NB4 (cell line): ENCODE measurements at regions not wholly inside any gene's neighbourhood (a gene's known extent, or its start where the extent isn't known, plus 50 kb on each side); places are given as distances from the start of the nearest gene placed in this dataset.

ENCODE experiments used
- DNase-seq: peaks from one replicate; pipeline ENCODE4 v3.0.0; 2010; ENCODE audit warnings: low read depth
- H3K4me3 ChIP-seq: one replicate; pipeline ENCODE4 v1.5.1; 2011; ENCODE audit warnings: mild to moderate bottlenecking, low read depth, low read length, moderate library complexity
- CTCF ChIP-seq: IDR thresholded peaks from one replicate; pipeline ENCODE4 v1.5.1; 2012; ENCODE audit warnings: low read depth, low read length
- MAX ChIP-seq: IDR thresholded peaks from 2 replicates; pipeline ENCODE4 v1.6.1; 2011; ENCODE audit warnings: low read depth, low read length
- MYC ChIP-seq: IDR thresholded peaks from 2 replicates; pipeline ENCODE4 v1.6.1; 2011; ENCODE audit warnings: low read depth, low read length
- POLR2A ChIP-seq: IDR thresholded peaks from 2 replicates; pipeline ENCODE4 v1.6.1; 2011; ENCODE audit warnings: mild to moderate bottlenecking; ENCODE audit not compliant: insufficient read length; ENCODE audit errors: extremely low read depth

- no peak for TF ChIP-seq MYC
- TF ChIP-seq POLR2A = no peak
- TF ChIP-seq CTCF = no peak
- no peak for TF ChIP-seq MAX
- no peak overlapping the region for H3K4me3 ChIP-seq
Observed at GRCh38 chr21:30943243-30943642, 61.9 kb upstream of the KRTAP11-1 start.

GRCh38 chr21:30942192-30942591, 60.8 kb upstream of the KRTAP11-1 start:
- DNase-seq = peak; percentile 13
- TF ChIP-seq CTCF (no peak), MAX (no peak), MYC (no peak), POLR2A (no peak)

More at GRCh38 chr21:30943243-30943642, 61.9 kb upstream of the KRTAP11-1 start:
- DNase-seq = no peak

GRCh38 chr21:30936207-30936606, 54.8 kb upstream of the KRTAP11-1 start:
- no peak overlapping the region for H3K4me3 ChIP-seq
- no peak for DNase-seq
- TF ChIP-seq MAX (no peak), MYC (no peak), POLR2A (no peak), CTCF (no peak)

More at GRCh38 chr21:30942192-30942591, 60.8 kb upstream of the KRTAP11-1 start:
- no peak overlapping the region for H3K4me3 ChIP-seq

- no peak for DNase-seq
- TF ChIP-seq MAX (no peak), POLR2A (no peak)
- H3K4me3 ChIP-seq = no peak overlapping the region
Observed at GRCh38 chr21:30935889-30936168, 54.4 kb upstream of the KRTAP11-1 start.

- DNase-seq = no peak
- TF ChIP-seq CTCF (no peak), POLR2A (no peak), MYC (no peak), MAX (no peak)
- no peak overlapping the region for H3K4me3 ChIP-seq
Observed at GRCh38 chr21:30935121-30935888, 53.9 kb upstream of the KRTAP11-1 start.

- TF ChIP-seq MYC (no peak), MAX (no peak), CTCF (no peak), POLR2A (no peak)
- H3K4me3 ChIP-seq = no peak overlapping the region
- DNase-seq = no peak
Observed at GRCh38 chr21:30932686-30933085, 51.3 kb upstream of the KRTAP11-1 start.
